Lung (tissue), 11 donors: ENCODE measurements at regions not wholly inside any gene's neighbourhood (a gene's known extent, or its start where the extent isn't known, plus 50 kb on each side); places are given as distances from the start of the nearest gene placed in this dataset.
"Not testable (repeated sequence)": the region's sequence is repeated elsewhere in the genome, so short reads cannot be mapped to it uniquely, and the experiment has no call there.

Source experiments
- ATAC-seq: fragments of 200-7000 bp; cut with Tn5 transposase; one replicate; pipeline ENCODE4 v1.9.1; 2020; ENCODE audit warnings: moderate number of reproducible peaks; ENCODE audit not compliant: insufficient read depth, low FRiP score
- DNase-seq, 3 donors: peaks; one replicate each; pipeline ENCODE4 v3.0.0-alpha.2; 2013 to 2017
- H3K27ac ChIP-seq, 2 donors: one replicate each; pipeline ENCODE4 v1.5.1; 2013; ENCODE audit warnings: mild to moderate bottlenecking in 2 of 2, moderate library complexity in 2 of 2, control low read depth in 1 of 2, inconsistent platforms in 1 of 2, low read depth in 1 of 2, low read length in 1 of 2
- H3K27me3 ChIP-seq, 3 donors: one replicate each; pipeline ENCODE4 v1.5.1; 2013; ENCODE audit warnings: low read length in 2 of 3; ENCODE audit not compliant: control insufficient read depth in 3 of 3, insufficient read depth in 3 of 3
- H3K36me3 ChIP-seq, 4 donors: one replicate each; pipeline ENCODE4 v1.5.1; 2013; ENCODE audit warnings: low read length in 4 of 4, mild to moderate bottlenecking in 1 of 4, moderate library complexity in 1 of 4; ENCODE audit not compliant: control insufficient read depth in 4 of 4, insufficient read depth in 4 of 4
- H3K4me1 ChIP-seq, 5 donors: one replicate each; pipeline ENCODE4 v1.5.1; 2013; ENCODE audit warnings: low read length in 5 of 5, mild to moderate bottlenecking in 2 of 5, moderate library complexity in 1 of 5; ENCODE audit not compliant: control insufficient read depth in 5 of 5, insufficient read depth in 5 of 5
- H3K4me3 ChIP-seq: one replicate; pipeline ENCODE4 v1.5.1; 2013; ENCODE audit warnings: mild to moderate bottlenecking, control low read depth, moderate library complexity
- H3K9ac ChIP-seq, 2 donors: one replicate each; pipeline ENCODE4 v1.5.1; 2013; ENCODE audit warnings: low read length in 2 of 2, control low read depth in 1 of 2; ENCODE audit not compliant: insufficient read depth in 1 of 2
- H3K9me3 ChIP-seq, 4 donors: one replicate each; pipeline ENCODE4 v1.5.1; 2013; ENCODE audit warnings: low read length in 3 of 4, mild to moderate bottlenecking in 1 of 4, moderate library complexity in 1 of 4; ENCODE audit not compliant: control insufficient read depth in 4 of 4, insufficient read depth in 3 of 4
- CTCF ChIP-seq: IDR thresholded peaks from 2 replicates; pipeline ENCODE4 v1.5.1; 2012; ENCODE audit warnings: mild to moderate bottlenecking; ENCODE audit errors: control extremely low read depth, extremely low read depth
- WGBS, 2 donors: extraction: QIAGEN DNeasy Blood & Tissue Kit; methylation state at CpG; one replicate each; pipeline ENCODE4 v1.1.7; 2013; 5-methylcytosine and 5-hydroxymethylcytosine counted together
- donor health status: control.
- donor health status: control.
- donor health status: Bipolar disorder and iron deficiency.
- donor health status: healthy.
- donor health status: DM: yes; HTN: yes; CAD: no.

- Histone ChIP-seq H3K9me3 (no peaks in the 10 kb centered on the region), H3K27me3 (no peaks in the 10 kb centered on the region), H3K4me3 (no peak overlapping the region), H3K27ac (no peak overlapping the region), H3K36me3 (no peaks in the 10 kb centered on the region), H3K4me1 (no peaks in the 10 kb centered on the region), H3K9ac (no peak overlapping the region)
- ATAC-seq: no peak
- TF ChIP-seq CTCF: no peak
- no peak for DNase-seq
- 78 to 79% methylated on average over 3 of the region's 3 CpGs for WGBS, 2 donors
These were observed 196.8 kb upstream of the PTPRZ1 start for GRCh38 chr7:121676168-121676567.

- H3K9me3 ChIP-seq, H3K36me3 ChIP-seq, H3K9ac ChIP-seq, H3K4me3 ChIP-seq, ATAC-seq, H3K27ac ChIP-seq, H3K27me3 ChIP-seq, DNase-seq, H3K4me1 ChIP-seq: not testable (repeated sequence)
- 76 to 86% methylated on average over 2 of the region's 2 CpGs for WGBS, 2 donors
These were observed 198.5 kb upstream of the PTPRZ1 start for GRCh38 chr7:121674455-121674854.

GRCh38 chr7:121669144-121669543 lies 203.8 kb upstream of the PTPRZ1 start:
- no peak for ATAC-seq
- no peaks in the 10 kb centered on the region for H3K4me1 ChIP-seq
- H3K27me3 ChIP-seq: no peaks in the 10 kb centered on the region
- no peak overlapping the region for H3K4me3 ChIP-seq
- H3K27ac ChIP-seq: no peak overlapping the region
- no peaks in the 10 kb centered on the region for H3K9me3 ChIP-seq
- no peaks in the 10 kb centered on the region for H3K36me3 ChIP-seq
- H3K9ac ChIP-seq: no peak overlapping the region
- DNase-seq: no peak
- no peak for TF ChIP-seq CTCF

GRCh38 chr7:121666306-121666705 lies 206.7 kb upstream of the PTPRZ1 start:
- no peak for ATAC-seq
- H3K9me3 ChIP-seq: no peaks in the 10 kb centered on the region
- WGBS, 2 donors: 87 to 94% methylated on average over 1 of the region's 1 CpG
- no peak overlapping the region for H3K4me3 ChIP-seq
- no peaks in the 10 kb centered on the region for H3K4me1 ChIP-seq
- no peaks in the 10 kb centered on the region for H3K27me3 ChIP-seq
- no peak overlapping the region for H3K27ac ChIP-seq
- TF ChIP-seq CTCF: no peak
- H3K9ac ChIP-seq: no peak overlapping the region
- no peaks in the 10 kb centered on the region for H3K36me3 ChIP-seq
- DNase-seq: no peak
